Stimulated activated CD4-positive, alpha-beta T cell treated with anti-CD3 and anti-CD28 coated beads, Interleukin-4, amount 100 ng/mL, for 4 hours (primary cell): ENCODE measurements at regions not wholly inside any gene's neighbourhood (a gene's known extent, or its start where the extent isn't known, plus 50 kb on each side); places are given as distances from the start of the nearest gene placed in this dataset.

Experiments used
- DNase-seq, 2 experiments: peaks; one replicate each; pipeline ENCODE4 v3.0.0-alpha.2; 2020

DNA sequence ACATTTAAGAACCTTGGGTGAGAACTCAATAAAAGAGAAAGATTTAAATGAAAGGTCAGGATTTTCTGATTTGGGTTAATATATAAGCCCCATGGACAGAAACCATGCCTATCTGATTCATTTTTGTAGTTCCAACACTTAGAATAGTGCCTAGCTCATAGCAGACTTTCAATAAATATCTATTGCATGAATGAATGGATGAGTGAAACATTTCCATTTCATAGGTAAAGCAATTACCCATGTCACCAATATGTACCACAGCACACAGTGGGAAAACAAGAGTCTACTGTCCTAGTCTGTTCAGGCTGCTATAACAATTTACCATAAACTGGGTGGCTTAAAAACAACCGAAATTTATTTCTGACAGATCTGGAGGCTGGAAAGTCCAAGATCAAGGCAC is 63.9 kb upstream of the PTPN13 start:
- no peak for DNase-seq

DNA sequence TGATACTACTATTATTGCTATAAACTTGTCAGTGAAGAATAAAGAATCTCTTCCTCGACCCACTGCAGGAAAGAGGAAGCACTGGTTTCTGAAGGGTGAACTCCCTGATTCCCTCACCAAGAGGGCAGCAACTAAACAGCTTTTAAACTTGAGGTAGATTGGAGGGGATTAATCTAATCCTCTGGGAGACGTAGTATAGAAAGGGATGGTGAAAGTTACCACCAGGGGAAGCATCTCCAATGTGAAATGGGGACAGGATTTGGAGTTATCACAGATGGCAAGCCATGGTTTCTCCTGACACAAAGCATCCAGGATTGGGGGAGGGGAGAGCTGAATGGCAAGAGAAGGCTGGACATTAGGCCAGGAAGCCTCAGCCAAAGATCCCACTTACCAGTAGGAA is 62.7 kb upstream of the PTPN13 start:
- DNase-seq: no peak

DNA sequence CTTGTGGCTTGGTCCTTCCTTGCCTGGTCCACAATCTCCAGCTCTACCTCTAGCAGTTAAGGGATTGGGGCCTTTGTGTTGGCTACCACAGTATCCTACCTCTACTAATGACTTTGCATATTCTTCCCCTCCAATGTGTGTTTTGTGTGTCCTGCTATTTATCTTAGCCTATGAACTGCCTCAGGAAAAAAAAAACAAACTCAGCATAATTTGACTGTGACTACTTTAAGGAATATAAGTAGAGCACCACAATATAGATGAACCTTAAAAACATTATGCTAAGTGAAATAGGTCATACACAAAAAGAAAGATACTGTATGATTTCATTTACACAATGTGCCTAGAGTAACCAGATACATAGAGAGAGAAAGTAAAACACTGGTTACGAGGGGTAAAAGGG is 61.3 kb upstream of the PTPN13 start:
- no peak for DNase-seq

DNA sequence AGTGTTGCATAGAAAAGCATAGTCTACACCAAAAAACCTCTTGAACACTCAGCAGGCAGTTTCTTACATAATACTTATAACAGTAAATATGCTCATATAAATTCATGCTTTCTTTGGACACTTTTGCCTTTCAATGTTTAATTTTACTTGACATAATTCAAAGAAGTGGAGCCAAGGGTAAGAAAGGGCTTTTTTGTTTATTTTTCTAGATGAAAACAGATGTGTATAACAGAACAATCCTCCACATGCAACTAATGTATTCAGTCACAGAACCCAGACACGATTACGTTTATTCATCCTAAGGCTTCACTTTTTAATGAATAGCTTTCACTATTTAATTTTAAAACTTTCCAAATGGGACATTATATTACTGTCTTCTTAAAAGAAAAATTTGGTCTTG is 58.0 kb upstream of the PTPN13 start:
- DNase-seq: no peak

DNA sequence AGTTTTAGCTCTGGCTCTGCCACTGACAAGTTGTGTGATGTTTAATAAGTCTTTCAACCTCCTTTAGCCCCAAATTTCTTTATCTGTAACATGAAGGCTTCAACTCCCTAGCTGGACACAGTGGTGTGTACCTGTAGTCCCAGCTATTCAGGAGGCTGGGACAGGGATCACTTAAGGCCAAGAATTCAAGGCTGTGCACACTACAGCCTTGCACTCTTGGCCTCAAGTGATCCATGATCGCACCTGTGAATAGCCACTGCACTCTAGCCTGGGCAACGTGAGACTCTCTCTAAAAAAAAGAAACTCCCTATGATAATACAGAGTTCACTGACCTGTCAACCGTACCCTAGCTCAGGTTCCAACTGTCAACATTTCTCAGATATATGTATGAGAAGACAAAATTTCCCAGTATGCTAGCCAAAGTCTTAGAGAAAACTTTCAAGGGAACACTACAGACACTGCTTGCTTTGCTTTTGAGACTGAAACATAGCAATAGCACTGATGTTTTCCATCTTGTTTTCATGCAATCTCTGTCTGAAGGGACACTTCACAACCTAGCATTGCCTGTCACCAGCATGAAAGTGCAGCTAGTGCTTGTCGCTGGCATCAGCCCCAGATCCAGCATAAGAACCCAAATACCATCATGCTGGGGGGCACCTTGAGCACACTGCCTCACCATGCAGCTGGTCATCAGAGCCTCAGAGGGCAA is 51.6 kb upstream of the PTPN13 start:
- no peak for DNase-seq

DNA sequence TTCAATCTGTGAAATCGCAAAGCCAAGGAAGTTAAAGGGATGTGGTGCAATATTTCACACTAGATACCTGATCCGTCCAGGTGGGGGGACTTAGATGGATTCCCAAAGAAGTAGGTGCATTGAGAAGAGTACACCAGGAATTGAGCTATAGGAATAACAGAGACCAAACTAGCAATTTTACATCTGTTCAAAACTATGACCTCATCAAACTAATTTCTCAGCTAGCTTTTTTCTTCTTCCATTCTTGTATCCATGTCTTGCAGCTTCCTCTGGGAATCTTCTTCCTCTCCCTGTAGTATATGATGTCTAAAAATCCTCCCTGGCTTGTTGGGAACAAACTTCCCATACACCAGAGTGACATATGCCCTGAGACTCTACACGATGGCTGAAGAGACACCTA is 51.0 kb upstream of the PTPN13 start:
- DNase-seq: no peak

DNA sequence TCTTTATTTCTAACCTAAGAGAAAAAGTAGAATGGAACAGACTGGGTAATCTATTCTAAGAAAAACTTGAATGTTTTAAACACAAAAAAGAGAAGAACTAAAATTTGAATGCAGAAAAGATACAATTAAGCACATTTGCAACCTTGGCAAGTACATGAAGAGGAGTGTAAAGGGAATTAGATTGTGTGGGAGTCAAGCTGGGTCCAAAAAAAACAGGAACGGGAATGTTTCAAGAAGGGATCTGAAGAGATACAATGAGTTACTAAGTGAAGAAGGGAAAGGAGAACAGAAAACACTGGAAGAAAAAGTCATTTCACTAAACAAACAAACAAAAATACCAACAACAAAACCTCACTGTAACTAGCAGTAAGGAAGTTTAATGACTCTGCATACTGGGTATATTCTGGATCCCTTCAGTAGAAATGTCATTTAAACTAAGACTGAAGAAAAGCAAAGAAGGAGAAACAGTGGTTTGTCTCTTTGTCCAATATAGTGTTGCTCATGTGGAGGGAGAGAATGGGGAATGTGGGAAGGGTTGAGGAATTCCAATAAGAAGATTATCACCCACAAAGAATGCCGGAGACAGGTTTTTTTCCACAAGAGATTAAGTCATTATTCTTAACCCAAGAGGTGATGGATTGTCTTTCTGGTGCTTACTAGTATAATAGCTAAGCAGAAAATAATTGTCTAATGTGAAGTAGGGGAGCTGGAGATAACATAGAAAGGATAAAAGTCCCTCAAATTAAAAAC is 50.4 kb upstream of the PTPN13 start:
- DNase-seq: no peak

DNA sequence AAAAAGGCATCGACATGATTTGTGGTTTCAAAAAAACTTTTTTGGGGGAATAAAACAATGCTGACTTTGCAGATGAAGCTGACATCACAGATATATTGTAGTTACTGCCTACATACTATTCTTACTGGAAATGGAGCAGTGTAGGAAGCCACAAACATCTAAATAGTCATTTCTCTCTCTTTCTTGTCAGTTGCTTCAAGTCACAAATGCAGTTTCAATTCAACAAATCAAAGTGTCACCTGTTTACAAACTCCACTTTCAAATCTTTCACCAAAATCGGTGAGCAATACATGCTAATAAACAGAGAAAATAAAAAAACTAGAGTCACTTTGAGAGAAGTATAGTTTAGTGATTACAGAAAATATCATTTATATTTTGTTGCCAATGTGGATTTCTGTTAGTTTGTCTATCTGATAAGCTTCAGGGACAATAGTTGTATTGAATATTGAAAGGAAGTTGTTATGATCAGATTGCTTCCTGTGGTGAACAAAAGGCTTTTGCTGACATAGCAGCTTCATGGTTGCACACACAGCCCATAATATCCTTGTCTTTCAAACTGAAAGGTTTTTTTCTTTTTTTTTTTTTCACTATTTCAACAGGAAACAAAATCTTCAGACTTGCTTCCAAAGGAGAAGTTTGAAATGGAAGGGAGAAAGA is 49.7 kb upstream of the PTPN13 start:
- no peak for DNase-seq
